NCI-H526 (cell line): ENCODE measurements at regions not wholly inside any gene's neighbourhood (a gene's known extent, or its start where the extent isn't known, plus 50 kb on each side); places are given as distances from the start of the nearest gene placed in this dataset.

Source experiments
- DNase-seq, 2 experiments: peaks; one replicate each; lab custom pipeline; 2025; lab: John Stamatoyannopoulos, UW

DNA sequence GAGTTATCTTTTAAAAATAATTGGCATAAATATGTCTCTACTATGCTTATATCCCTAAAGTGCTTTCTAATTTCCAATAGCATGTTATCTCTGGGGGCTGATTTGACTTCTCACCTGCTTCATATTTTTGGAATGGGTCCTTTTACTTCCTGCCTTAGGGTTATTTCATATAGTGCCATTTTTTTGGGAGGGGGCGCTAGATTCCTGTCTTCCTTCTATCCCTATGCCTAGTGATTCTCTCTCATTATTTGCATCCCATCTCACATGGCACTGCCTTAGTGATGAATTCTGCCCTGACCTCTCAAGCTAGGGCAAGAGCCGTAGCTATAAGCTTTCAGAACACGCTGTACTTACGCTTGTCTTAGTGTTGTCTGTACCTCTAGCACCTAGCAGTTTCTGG is 150.3 kb upstream of the SLITRK3 start:
- DNase-seq = peak in 1 of 2 experiments; percentile 12

DNA sequence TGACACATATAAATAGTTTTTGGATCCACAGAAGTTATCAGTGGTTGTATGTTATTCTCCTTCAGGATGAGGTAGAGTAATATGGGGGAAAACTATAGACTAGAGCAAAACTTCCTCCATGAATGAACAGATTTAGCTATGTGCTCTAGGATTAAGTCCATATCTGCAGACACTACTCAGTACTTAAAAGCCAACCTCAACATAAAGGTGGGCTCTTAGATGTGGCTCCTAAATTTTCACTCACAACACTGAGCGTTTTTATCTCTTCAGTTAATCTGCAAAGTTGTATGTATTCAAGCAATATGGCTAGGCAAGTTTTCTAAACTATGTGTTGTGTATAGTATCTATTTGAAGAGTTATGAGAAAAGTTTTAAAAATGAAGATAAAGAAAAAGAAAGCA is 147.0 kb upstream of the SLITRK3 start:
- no peak for DNase-seq

- peak in 1 of 2 experiments; percentile 8 for DNase-seq
These were observed 143.6 kb upstream of the SLITRK3 start for GRCh38 chr3:165339753-165340152.

DNA sequence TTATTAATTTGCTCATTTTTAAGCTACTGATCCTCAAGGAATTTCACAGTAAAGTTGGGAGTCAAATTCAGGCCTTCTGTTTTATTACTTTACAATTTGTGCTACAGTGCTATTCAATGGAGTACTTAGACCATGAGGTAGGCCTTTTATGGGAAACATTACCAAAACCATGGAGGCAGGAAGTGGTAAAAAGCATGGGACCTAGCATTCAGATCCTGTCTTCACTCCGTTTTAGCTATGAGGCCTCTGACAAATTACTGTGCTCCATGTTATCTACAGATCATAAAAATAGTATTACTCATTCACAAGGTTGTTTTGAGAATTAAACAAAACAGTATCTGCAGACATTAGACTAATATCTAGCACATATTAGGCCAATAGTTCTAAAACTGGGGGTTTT is 140.6 kb upstream of the SLITRK3 start:
- DNase-seq = no peak
